SK-N-DZ (cell line): ENCODE measurements at regions not wholly inside any gene's neighbourhood (a gene's known extent, or its start where the extent isn't known, plus 50 kb on each side); places are given as distances from the start of the nearest gene placed in this dataset.

Experiments used
- DNase-seq: peaks from one replicate; pipeline ENCODE4 v3.0.0-alpha.2; 2015; ENCODE audit warnings: low spot score

- no peak for DNase-seq
Observed at GRCh38 chr20:24868396-24868927, 80.6 kb upstream of the CST7 start.

- DNase-seq: no peak
Observed at GRCh38 chr20:24868959-24869358, 80.1 kb upstream of the CST7 start.

DNA sequence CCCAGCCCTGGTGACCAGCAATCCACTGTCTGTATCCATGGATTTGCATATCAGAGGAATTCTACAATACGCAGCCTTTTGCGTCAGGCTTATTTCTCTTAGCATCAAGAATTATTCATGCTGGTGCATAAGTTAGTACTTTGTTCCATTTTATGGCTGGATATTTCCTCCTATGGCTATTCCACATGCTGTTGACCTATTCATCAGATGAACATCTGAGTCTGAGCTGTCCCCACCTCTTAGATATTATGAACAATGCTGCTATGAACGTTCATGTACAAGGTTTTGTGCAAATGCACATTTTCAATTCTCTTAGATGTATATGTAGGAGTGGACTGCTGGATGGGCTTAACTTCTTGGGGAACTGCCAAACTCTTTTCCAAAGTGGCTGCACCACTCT, 79.0 kb upstream of the CST7 start:
- no peak for DNase-seq

- peak; percentile 48 for DNase-seq
Observed at GRCh38 chr20:24870881-24871280, 78.2 kb upstream of the CST7 start.

GRCh38 chr20:24871480-24872213, 77.4 kb upstream of the CST7 start:
- peak; percentile 33 for DNase-seq

DNA sequence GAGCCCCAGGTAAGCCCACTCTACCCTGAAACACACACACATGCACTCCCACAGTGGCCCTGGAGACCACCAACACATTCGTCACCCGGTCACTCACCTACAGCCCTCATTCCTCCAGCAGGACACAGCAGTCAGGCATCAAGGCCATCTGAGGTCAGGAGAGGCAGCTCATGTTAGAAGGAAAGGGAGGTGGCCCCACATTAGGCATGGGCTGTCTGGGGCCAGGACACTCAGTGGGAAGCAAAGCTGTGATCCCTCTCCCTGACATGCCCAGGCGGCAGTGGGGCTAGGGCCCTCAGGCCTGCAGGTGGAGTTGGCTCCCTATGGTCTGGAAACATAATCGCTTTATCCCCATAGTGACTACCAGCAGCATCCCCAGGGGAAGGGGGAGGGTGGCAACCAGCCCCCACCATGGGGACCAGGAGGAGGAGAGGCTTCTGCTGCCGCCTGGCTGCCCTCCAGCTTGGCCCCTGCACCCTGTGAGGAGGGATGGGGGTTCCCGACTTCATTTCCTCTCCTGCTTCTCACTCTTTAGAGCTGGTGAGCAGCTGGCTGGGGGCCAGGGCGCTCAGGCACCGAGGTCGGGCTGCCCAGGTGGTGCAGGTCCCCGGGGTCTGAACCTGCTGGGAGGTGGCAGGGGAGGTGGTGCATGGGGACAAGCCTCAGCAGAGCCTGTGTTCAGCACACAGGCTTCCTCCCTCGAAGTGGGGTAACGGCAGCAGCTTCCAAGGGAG, 76.6 kb upstream of the CST7 start:
- peak; percentile 86 for DNase-seq

DNA sequence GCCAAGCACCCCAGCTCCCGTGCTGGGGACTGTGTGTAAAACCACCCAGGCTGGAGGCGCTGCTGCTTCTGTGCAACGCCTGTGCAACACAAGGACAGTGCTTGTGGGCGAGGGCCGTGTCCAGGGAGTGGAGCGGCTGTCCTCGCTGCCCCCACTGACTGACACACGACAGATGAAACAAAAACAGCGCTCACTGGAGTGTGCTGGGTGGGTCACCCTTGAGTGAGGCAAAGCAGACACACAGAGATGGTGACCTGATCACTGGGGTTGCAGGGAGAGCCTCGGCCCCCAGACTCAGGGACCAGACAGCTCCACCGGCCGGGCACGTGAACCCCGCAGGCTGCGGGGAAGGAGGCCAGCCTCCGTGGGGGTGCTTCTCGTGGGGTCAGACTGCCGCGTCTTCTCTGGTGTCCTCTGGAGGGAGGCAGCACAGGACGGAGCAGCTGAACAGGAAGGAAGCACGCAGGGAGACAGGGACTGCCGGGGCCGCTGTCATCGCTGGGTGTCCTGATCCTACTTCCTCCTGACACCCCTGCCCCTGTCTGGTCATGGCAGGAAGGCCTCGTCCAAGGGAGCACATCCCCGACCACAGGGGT, 75.9 kb upstream of the CST7 start:
- peak; percentile 63 for DNase-seq

- no peak for DNase-seq
Observed at GRCh38 chr20:24875078-24875477, 74.0 kb upstream of the CST7 start.

DNA sequence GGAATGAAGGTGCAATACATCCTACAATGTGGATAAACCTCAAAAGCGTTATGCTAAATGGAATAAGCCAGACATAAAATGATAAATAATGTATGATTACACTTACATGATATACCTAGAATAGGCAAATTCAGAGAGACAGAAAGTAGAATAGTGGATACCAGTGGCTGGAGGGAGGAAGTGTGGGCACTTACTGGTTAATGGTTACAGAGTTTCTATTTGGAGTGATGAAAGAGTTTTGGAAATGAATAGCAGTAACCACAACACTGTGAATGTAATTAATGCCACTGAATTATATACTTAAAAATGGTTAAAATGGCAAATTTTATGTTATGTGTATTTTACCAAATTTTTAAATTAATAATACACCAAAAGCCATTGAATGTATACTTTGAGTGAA, 71.4 kb upstream of the CST7 start:
- DNase-seq: no peak

DNA sequence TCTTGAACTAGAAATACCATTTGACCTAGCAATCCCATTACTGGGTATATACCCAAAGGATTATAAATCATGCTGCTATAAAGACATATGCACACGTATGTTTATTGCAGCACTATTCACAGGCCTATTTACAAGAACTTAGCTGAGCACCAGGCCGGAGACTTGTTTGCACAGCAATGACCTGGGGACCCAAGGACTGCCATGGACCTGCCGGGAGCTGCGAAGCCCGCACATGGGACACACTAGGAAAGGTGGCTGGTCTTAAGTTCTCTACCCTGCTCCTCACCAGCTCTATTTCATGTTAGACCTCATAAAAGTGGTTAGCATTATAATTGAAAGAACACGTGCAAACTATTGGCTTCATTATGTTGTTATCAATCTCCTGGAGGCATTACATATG, 70.4 kb upstream of the CST7 start:
- DNase-seq: no peak

DNA sequence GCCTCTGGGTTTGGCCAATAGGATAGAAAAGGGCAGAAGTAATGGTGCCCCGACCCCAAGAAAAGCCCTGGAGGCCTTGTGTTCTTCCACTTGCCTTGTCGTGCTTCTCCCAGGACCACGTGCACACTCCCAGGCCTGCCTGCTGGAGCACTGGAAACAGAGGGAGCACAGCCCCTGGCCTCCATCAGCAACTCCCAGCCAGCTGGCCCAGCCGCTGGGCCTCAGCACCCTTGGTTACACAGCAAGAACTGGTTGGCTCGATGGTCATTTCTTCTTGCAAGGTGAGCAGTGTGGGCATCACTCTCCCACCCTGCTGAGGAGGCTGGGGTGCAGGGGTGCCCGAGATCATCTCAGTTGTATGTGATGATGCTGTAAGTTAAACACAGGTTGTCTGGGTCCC, 69.2 kb upstream of the CST7 start:
- DNase-seq: no peak

DNA sequence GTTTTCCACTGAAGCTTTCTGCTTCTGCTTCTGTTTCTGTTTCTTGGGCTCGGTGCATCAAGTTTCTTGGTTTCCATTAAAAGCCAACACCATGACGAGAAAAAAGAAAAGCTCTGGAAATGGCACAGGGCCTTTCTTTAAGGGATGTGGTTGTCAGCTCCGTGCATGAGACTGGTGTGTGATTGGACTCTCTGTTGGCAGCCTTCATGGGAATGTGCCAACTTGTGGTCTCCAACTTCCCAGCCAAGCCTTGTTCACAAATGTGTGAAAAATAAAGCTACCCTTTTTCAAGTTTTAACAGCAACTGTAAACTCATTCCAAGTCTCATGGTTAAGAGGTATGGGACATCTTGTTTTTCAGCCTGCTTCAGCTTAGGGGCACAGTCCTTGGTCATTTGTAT, 68.7 kb upstream of the CST7 start:
- no peak for DNase-seq

DNA sequence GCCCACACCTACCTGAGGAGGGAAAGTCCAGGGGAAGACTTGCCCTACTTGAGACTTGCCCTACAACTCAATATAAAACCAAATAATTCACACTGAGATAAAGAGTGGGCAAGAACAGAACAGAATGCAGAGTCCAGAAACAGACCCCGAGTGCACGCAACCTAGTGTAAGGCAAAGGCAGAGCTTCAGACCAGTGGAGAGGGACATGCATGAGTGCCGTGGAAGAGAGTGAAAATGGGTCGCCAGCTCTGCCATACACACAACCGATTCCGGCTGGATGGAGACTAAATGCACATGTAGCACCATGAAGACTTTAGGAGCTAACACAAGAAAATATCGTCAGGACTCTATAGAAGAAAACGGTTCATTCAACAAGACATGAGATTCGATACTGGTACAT, 58.8 kb upstream of the CST7 start:
- no peak for DNase-seq

DNA sequence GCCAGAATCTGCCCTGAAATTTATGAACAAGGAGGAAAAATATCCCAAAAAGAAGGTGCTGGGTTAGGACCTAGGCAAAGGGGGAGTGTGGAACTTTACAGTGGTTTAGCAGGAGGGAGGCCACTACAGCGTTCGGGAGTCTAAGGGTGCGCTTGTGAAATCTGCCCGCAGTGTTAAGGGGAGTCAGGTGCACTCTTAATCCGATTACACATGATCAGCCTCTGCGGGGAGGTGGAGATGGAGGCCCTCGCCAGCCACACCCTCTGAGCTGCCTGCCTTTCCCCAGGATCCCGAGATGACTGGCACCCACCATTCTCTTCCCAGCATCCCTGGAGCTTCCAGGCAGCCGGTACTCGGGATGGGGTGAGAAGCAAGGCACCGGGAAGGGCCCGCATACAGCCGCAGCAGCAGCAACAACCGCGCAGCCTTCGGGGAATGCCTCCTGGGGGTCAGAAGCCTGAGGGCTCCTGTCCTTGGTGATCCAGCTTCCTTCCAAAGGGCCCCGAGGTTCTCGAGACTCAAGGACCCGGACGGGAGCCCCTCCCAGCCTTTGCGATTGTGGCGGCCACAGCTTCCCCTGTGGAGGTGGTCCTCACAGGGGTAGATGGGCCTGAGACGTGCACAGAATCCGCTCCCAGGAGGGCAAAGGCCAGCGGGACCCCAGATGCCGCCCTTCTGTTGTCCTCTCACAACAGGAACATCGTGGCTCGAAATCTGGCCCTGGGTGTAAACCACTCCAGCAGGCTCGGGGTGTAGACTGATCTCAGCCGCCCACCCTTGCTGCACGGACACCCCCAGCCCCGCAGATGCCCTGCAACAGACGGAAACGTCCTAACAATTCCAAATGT, 57.3 kb upstream of the CST7 start:
- DNase-seq: no peak

- DNase-seq: no peak
Observed at GRCh38 chr20:24892522-24892921, 56.5 kb upstream of the CST7 start.

DNA sequence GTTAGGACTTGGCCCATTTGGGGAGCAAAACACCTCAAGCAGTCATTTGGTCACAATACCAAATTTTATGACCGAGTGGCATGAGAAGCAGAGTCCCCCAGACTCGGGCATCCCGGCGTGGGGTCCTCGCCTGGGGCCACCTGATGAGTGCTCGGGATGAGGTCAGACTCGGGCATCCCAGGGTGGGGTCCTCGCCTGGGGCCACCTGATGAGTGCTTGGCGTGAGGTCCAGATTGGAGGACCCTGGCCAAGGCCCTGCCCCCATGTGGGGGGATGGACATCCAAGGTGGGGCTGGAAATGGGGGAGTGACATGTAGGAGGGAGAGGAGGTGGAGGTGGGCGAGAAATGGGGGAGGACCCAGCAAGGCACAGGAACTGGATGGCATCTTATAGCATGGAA, 56.1 kb upstream of the CST7 start:
- no peak for DNase-seq

DNA sequence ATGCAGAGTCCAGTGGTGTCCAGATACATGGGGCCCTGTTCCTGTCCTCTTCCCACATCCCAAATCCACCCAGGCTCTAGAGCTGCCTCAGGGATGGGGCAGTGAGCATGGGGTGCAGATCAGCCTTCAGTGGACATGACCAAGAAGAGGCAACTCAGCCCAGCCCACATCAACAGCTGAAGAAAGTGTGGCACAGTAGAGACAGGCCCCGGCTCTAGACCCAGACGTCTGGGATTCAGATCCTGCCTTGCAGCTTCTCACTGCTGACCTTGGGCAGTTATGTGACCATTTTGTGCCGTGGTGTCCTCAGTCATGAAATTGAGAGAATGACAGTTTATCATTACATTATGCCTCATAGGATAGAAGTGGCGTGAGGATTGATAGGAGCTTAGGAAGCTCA, 54.6 kb upstream of the CST7 start:
- no peak for DNase-seq

GRCh38 chr20:24894967-24895366, 54.1 kb upstream of the CST7 start:
- DNase-seq: no peak

DNA sequence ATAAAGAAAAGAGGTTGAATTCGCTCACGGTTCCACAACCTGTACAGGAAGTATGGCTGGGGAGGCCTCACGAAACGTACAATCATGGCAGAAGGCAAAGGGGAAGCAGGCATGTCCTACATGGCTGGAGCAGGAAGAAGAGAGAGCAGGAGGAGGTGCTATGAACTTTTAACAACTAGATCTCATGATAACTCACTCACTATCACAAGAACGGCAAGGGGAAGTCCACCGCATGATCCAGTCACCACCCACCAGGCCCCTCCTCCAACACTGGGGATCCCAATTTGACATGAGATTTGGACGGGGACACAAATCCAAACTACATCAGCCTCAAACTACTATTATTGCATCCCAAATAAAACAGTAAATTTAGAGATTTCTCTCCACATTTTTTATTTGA, 53.6 kb upstream of the CST7 start:
- DNase-seq: no peak

GRCh38 chr20:24895898-24896658, 53.0 kb upstream of the CST7 start:
- no peak for DNase-seq

GRCh38 chr20:24896984-24897383, 52.1 kb upstream of the CST7 start:
- no peak for DNase-seq
